HepG2 (cell line): ENCODE measurements at regions not wholly inside any gene's neighbourhood (a gene's known extent, or its start where the extent isn't known, plus 50 kb on each side); places are given as distances from the start of the nearest gene placed in this dataset.

Experiments
- SMC3 ChIP-seq: IDR thresholded peaks from 2 replicates; pipeline ENCODE4 v1.6.1; 2011; ENCODE audit warnings: low read length, improper control_type of control experiment
- ZBTB49 ChIP-seq: sonication (generic); formaldehyde crosslinking; IDR thresholded peaks from 2 replicates; pipeline ENCODE4 v1.4.0; 2020; ENCODE audit warnings: missing genetic modification reagents, borderline replicate concordance
- ZFP37 ChIP-seq: sonication (generic); formaldehyde crosslinking; IDR thresholded peaks from 2 replicates; pipeline ENCODE4 v1.4.0; 2020; ENCODE audit warnings: missing genetic modification reagents, borderline replicate concordance
- ZFP90 ChIP-seq: sonication (generic); formaldehyde crosslinking; IDR thresholded peaks from 2 replicates; pipeline ENCODE4 v1.8.0; 2022; ENCODE audit warnings: missing genetic modification reagents, mild to moderate bottlenecking, inconsistent platforms, borderline replicate concordance
- TF ChIP-seq, protein P1 (sequence below): sonication (generic); formaldehyde crosslinking; IDR thresholded peaks from 2 replicates; pipeline ENCODE4 v1.4.0; 2020; ENCODE audit warnings: missing genetic modification reagents
- TF ChIP-seq, protein P2 (sequence below): sonication (generic); formaldehyde crosslinking; IDR thresholded peaks from 2 replicates; pipeline ENCODE4 v1.4.0; 2020; ENCODE audit warnings: missing genetic modification reagents
- TF ChIP-seq, protein P3 (sequence below), 2 experiments: sonication (generic) in 1 of 2; formaldehyde crosslinking in 1 of 2; IDR thresholded peaks; 2 replicates each; pipeline versions ENCODE4 v1.5.1 to v1.6.1; 2011 to 2020; ENCODE audit warnings: borderline replicate concordance in 1 of 2, low read depth in 1 of 2, low read length in 1 of 2, mild to moderate bottlenecking in 1 of 2, missing genetic modification reagents in 1 of 2, moderate library complexity in 1 of 2

- TF ChIP-seq, protein P1, sequence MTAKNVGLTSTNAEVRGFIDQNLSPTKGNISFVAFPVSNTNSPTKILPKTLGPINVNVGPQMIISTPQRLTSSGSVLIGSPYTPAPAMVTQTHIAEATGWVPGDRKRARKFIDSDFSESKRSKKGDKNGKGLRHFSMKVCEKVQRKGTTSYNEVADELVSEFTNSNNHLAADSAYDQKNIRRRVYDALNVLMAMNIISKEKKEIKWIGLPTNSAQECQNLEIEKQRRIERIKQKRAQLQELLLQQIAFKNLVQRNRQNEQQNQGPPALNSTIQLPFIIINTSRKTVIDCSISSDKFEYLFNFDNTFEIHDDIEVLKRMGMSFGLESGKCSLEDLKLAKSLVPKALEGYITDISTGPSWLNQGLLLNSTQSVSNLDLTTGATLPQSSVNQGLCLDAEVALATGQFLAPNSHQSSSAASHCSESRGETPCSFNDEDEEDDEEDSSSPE (CRISPR knock-in tag), result no peak
- TF ChIP-seq SMC3, result no peak
- no peak for TF ChIP-seq ZFP37
- TF ChIP-seq ZBTB49 (CRISPR knock-in tag), result no peak
- TF ChIP-seq, protein P2, sequence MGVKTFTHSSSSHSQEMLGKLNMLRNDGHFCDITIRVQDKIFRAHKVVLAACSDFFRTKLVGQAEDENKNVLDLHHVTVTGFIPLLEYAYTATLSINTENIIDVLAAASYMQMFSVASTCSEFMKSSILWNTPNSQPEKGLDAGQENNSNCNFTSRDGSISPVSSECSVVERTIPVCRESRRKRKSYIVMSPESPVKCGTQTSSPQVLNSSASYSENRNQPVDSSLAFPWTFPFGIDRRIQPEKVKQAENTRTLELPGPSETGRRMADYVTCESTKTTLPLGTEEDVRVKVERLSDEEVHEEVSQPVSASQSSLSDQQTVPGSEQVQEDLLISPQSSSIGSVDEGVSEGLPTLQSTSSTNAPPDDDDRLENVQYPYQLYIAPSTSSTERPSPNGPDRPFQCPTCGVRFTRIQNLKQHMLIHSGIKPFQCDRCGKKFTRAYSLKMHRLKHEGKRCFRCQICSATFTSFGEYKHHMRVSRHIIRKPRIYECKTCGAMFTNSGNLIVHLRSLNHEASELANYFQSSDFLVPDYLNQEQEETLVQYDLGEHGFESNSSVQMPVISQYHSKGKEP (CRISPR knock-in tag), result no peak
- TF ChIP-seq, protein P3, sequence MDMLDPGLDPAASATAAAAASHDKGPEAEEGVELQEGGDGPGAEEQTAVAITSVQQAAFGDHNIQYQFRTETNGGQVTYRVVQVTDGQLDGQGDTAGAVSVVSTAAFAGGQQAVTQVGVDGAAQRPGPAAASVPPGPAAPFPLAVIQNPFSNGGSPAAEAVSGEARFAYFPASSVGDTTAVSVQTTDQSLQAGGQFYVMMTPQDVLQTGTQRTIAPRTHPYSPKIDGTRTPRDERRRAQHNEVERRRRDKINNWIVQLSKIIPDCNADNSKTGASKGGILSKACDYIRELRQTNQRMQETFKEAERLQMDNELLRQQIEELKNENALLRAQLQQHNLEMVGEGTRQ (IDR thresholded peaks at IDR 0.05; ENCODE audit: low read depth, low read length), result no peak
- TF ChIP-seq, protein P3 (CRISPR knock-in tag; IDR thresholded peaks at IDR 0.05; ENCODE audit: borderline replicate concordance), result no peak
- TF ChIP-seq ZFP90 (CRISPR knock-in tag), result no peak
Measured at GRCh38 chr4:31461421-31461820, 741.3 kb downstream of the PCDH7 start (continued).
